Sigmoid colon (tissue), 6 donors: ENCODE measurements at regions not wholly inside any gene's neighbourhood (a gene's known extent, or its start where the extent isn't known, plus 50 kb on each side); places are given as distances from the start of the nearest gene placed in this dataset.

ENCODE experiments used
- DNase-seq: peaks from one replicate; pipeline ENCODE4 v3.0.0-alpha.2; 2019
- H3K27ac ChIP-seq, 4 donors: fragments of 200-600 bp; sonication (generic); one replicate each; pipeline ENCODE4 v1.5.1; 2016 to 2019; ENCODE audit warnings: mild to moderate bottlenecking in 1 of 4
- H3K27me3 ChIP-seq, 3 donors: fragments of 200-600 bp; sonication (generic); one replicate each; pipeline ENCODE4 v1.5.1; 2019; ENCODE audit warnings: mild to moderate bottlenecking in 1 of 3
- H3K36me3 ChIP-seq, 4 donors: fragments of 200-600 bp; sonication (generic); one replicate each; pipeline ENCODE4 v1.5.1; 2016 to 2019
- H3K4me1 ChIP-seq, 4 donors: fragments of 200-600 bp; sonication (generic); one replicate each; pipeline ENCODE4 v1.5.1; 2017 to 2019
- H3K4me3 ChIP-seq, 4 donors: fragments of 200-600 bp; sonication (generic); one replicate each; pipeline ENCODE4 v1.5.1; 2017 to 2019; ENCODE audit warnings: mild to moderate bottlenecking in 2 of 4, moderate library complexity in 1 of 4
- H3K9me3 ChIP-seq, 4 donors: fragments of 200-600 bp in 3 of 4; sonication (generic) in 3 of 4; one replicate each; pipeline versions ENCODE4 v1.5.1 to v1.6.1; 2013 to 2019
- EP300 ChIP-seq, 4 donors: sonication (generic); formaldehyde crosslinking; IDR thresholded peaks; one replicate each; pipeline ENCODE4 v1.6.1; 2017; ENCODE audit warnings: antibody characterized with exemption in 4 of 4
- POLR2A ChIP-seq, 2 donors: fragments of 450-650 bp; IDR thresholded peaks; one replicate each; pipeline ENCODE4 v1.6.1; 2016; ENCODE audit warnings: antibody characterized with exemption in 2 of 2, mild to moderate bottlenecking in 2 of 2, moderate library complexity in 2 of 2
- POLR2AphosphoS5 ChIP-seq, 4 donors: sonication (generic); formaldehyde crosslinking; IDR thresholded peaks; one replicate each; pipeline ENCODE4 v1.6.1; 2017; ENCODE audit warnings: antibody characterized with exemption in 4 of 4
- WGBS, 2 donors: extraction: QIAGEN DNeasy Blood & Tissue Kit; methylation state at CpG; one replicate each; pipeline ENCODE4 v1.1.7; 2013; 5-methylcytosine and 5-hydroxymethylcytosine counted together
- intact Hi-C: fragments of 100-400 bp; cut with DNase I; formaldehyde crosslinking; loops from one replicate; pipeline ENCODE4 v1.15.1; 2023
- TF ChIP-seq, protein P1 (sequence below), 4 experiments: fragments of 450-650 bp in 3 of 4; fragments of 200-600 bp in 1 of 4; IDR thresholded peaks; one replicate each; pipeline ENCODE4 v1.5.1; 2016 to 2019; ENCODE audit warnings: antibody characterized with exemption in 4 of 4, mild to moderate bottlenecking in 3 of 4, moderate library complexity in 2 of 4
- donor health status: healthy with polysubstance abuse.
- donor health status: healthy.

DNA sequence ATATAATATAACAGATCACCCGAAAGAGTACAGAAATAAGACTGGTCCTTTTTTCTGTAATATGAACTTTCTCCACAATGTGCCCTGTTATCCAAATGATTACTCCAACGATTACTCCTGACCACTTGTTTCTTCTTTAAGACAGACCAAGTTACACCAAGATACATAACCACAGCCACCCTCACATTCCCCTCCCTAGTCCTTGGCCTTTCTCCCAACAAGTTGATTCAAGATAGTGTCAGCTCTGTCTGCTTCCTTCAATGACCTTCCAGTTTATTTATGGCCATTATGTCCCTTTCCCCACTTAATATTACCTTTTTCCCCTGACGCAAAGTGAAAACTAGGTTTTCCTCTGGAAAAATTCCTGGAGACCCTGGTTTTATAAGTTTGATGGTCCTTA lies 397.2 kb downstream of the FAM47B start:
- WGBS, 2 donors: 82 to 85% methylated on average over 3 of the region's 3 CpGs
- intact Hi-C loops: no loop called here
- no peaks in the 10 kb centered on the region for H3K9me3 ChIP-seq
- H3K36me3 ChIP-seq: no peaks in the 10 kb centered on the region
- no peak overlapping the region for H3K4me3 ChIP-seq
- H3K4me1 ChIP-seq: no peaks in the 10 kb centered on the region
- H3K27me3 ChIP-seq: no peaks in the 10 kb centered on the region
- TF ChIP-seq EP300 (IDR thresholded peaks at IDR 0.05) (no peak), POLR2A (IDR thresholded peaks at IDR 0.05) (no peak), POLR2AphosphoS5 (IDR thresholded peaks at IDR 0.05) (no peak)
- TF ChIP-seq, protein P1, sequence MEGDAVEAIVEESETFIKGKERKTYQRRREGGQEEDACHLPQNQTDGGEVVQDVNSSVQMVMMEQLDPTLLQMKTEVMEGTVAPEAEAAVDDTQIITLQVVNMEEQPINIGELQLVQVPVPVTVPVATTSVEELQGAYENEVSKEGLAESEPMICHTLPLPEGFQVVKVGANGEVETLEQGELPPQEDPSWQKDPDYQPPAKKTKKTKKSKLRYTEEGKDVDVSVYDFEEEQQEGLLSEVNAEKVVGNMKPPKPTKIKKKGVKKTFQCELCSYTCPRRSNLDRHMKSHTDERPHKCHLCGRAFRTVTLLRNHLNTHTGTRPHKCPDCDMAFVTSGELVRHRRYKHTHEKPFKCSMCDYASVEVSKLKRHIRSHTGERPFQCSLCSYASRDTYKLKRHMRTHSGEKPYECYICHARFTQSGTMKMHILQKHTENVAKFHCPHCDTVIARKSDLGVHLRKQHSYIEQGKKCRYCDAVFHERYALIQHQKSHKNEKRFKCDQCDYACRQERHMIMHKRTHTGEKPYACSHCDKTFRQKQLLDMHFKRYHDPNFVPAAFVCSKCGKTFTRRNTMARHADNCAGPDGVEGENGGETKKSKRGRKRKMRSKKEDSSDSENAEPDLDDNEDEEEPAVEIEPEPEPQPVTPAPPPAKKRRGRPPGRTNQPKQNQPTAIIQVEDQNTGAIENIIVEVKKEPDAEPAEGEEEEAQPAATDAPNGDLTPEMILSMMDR (IDR thresholded peaks at IDR 0.05): no peak
- H3K27ac ChIP-seq: no peak overlapping the region
- no peak for DNase-seq

DNA sequence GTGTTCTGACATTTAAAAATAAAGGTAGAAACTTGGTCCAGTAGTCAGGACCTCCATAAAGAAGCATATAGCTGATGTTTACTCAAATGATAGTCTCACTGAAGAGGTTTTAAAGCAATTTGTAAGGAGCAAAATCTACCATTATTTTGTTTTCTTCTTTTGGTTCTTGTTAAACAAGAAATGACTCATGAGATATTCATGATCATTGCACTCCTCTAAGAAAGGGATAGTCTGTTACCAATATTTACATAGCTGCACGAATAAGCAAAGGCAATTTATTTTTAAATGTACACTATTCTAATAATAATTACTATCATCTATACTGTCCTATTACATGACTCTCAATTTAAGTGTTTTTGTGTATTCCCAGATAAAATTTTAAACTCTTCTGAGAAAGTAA lies 397.9 kb downstream of the FAM47B start:
- Histone ChIP-seq H3K27ac (no peak overlapping the region), H3K27me3 (no peaks in the 10 kb centered on the region), H3K4me1 (no peaks in the 10 kb centered on the region), H3K4me3 (no peak overlapping the region), H3K9me3 (no peaks in the 10 kb centered on the region), H3K36me3 (no peaks in the 10 kb centered on the region)
- intact Hi-C loops: no loop called here
- 40 to 78% methylated on average over 1 of the region's 1 CpG for WGBS, 2 donors
- no peak for TF ChIP-seq POLR2AphosphoS5 (IDR thresholded peaks at IDR 0.05)
- no peak for TF ChIP-seq EP300 (IDR thresholded peaks at IDR 0.05)
- no peak for TF ChIP-seq POLR2A (IDR thresholded peaks at IDR 0.05)
- TF ChIP-seq, protein P1 (IDR thresholded peaks at IDR 0.05): no peak
- no peak for DNase-seq

DNA sequence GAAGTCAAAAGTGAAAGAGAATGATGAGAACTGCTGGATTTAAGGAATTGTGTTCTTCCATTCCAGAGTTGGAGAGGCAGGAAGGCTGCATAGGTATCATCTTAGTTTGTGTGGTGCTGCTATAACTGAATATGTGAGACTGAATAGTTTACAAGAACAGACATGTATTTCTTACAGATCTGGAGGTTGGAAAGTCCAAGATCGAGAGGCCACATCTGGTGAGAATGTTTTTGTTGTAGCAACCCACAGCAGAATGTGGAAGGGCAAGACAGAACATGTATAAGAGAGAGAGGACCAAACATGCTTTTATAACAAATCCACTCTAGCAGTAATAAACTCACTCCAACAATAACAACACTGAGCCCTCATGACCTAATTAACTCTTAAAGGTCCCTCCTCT lies 408.6 kb downstream of the FAM47B start:
- intact Hi-C loops: no loop called here
- H3K9me3 ChIP-seq: no peaks in the 10 kb centered on the region
- TF ChIP-seq POLR2A (IDR thresholded peaks at IDR 0.05) (no peak), POLR2AphosphoS5 (IDR thresholded peaks at IDR 0.05) (no peak)
- H3K27me3 ChIP-seq: no peaks in the 10 kb centered on the region
- no peaks in the 10 kb centered on the region for H3K36me3 ChIP-seq
- no peak overlapping the region for H3K4me3 ChIP-seq
- no peak for DNase-seq
- WGBS, 2 donors: 78 to 80% methylated on average over 1 of the region's 1 CpG
- H3K4me1 ChIP-seq: no peaks in the 10 kb centered on the region
- no peak overlapping the region for H3K27ac ChIP-seq

DNA sequence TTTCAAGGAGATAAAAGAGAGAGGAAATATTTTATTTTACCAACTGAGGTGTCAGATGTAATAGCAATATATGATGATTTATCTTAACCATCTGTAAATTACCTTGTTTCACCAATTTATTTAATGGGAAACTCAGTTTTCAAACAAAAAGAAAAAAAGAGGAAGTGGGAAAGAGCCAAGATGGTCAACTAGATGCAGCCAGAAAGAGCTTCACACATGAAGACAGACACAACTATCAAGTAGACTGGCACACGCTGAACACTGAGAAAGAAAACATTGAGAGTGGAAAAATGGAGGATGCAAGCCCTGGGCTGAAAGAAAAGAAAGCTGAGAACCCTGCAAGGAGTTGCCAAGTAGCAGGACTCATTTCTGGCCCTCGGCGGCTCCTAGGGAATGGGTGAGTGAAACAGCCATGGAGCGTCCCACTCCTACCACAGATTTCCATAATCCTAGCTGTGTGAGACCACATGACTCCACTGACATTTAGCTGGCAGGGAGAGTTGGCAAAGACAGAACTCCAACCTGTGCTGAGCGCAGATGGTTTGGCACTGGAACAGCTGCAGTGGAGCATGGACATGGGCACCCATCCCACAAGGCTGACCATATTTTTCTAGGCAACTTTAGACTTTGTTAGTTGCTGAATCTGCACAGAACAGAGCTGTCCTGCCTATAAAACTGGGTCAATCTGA lies 409.3 kb downstream of the FAM47B start:
- H3K27me3 ChIP-seq: no peaks in the 10 kb centered on the region
- no peak overlapping the region for H3K27ac ChIP-seq
- no peaks in the 10 kb centered on the region for H3K4me1 ChIP-seq
- H3K36me3 ChIP-seq: no peaks in the 10 kb centered on the region
- no peaks in the 10 kb centered on the region for H3K9me3 ChIP-seq
- TF ChIP-seq POLR2A (IDR thresholded peaks at IDR 0.05) (no peak), EP300 (IDR thresholded peaks at IDR 0.05) (no peak), POLR2AphosphoS5 (IDR thresholded peaks at IDR 0.05) (no peak)
- TF ChIP-seq, protein P1 (IDR thresholded peaks at IDR 0.05): no peak
- WGBS, 2 donors: 92 to 95% methylated on average over 5 of the region's 5 CpGs
- no peak for DNase-seq
- intact Hi-C loops: no loop called here
- H3K4me3 ChIP-seq: no peak overlapping the region

DNA sequence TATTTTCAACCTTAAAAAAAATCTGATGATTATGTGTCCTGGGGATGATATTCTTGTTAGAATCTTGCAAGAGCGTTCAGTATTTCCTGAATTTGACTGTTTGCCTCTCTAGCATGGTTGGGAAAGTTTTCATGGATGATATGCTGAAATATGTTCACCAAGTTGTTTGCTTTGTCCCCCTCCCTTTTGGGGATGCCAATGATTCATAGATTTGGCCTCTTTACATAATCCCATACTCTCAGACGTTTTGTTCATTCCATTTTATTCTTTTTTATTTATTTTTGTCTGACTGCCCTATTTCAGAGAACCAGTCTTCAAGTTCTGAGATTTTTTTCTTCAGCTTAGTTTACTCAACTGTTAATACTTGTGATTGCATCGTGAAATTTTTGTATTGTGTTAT lies 415.1 kb downstream of the FAM47B start:
- no peak for DNase-seq
- WGBS, 2 donors: 68 to 76% methylated on average over 3 of the region's 3 CpGs
- intact Hi-C loops: no loop called here

More for the DNA sequence above, 415.1 kb downstream of the FAM47B start:
- TF ChIP-seq POLR2A (IDR thresholded peaks at IDR 0.05): no peak
- no peak for TF ChIP-seq POLR2AphosphoS5 (IDR thresholded peaks at IDR 0.05)
- TF ChIP-seq, protein P1 (IDR thresholded peaks at IDR 0.05): no peak
- TF ChIP-seq EP300 (IDR thresholded peaks at IDR 0.05): no peak
- Histone ChIP-seq H3K36me3 (no peaks in the 10 kb centered on the region), H3K27me3 (no peaks in the 10 kb centered on the region), H3K27ac (no peak overlapping the region), H3K4me1 (no peaks in the 10 kb centered on the region), H3K4me3 (no peak overlapping the region), H3K9me3 (no peaks in the 10 kb centered on the region)
